HG02610 (cell line): ENCODE measurements at regions not wholly inside any gene's neighbourhood (a gene's known extent, or its start where the extent isn't known, plus 50 kb on each side); places are given as distances from the start of the nearest gene placed in this dataset.
A peak's percentile ranks its signal among the peaks of the same experiment; 100 is the strongest.
"Not testable (repeated sequence)": the region's sequence is repeated elsewhere in the genome, so short reads cannot be mapped to it uniquely, and the experiment has no call there.

Source experiments
- ATAC-seq: cut with Tn5 transposase; IDR thresholded peaks from one replicate; pipeline ENCODE4 v1.9.1; 2021; ENCODE audit warnings: mild to moderate bottlenecking, moderate library complexity; ENCODE audit not compliant: unreplicated experiment

GRCh38 chr12:23350808-23351207 lies 598.7 kb downstream of the SOX5 start:
- ATAC-seq, result peak; percentile 76

GRCh38 chr12:23352670-23353069 lies 596.8 kb downstream of the SOX5 start:
- ATAC-seq, result no peak

GRCh38 chr12:23354800-23355199 lies 594.7 kb downstream of the SOX5 start:
- no peak for ATAC-seq

GRCh38 chr12:23356440-23356839 lies 593.0 kb downstream of the SOX5 start:
- no peak for ATAC-seq

- no peak for ATAC-seq
Measured at GRCh38 chr12:23356927-23357708, 592.4 kb downstream of the SOX5 start.

GRCh38 chr12:23359975-23360701 lies 589.3 kb downstream of the SOX5 start:
- no peak for ATAC-seq

GRCh38 chr12:23361971-23362370 lies 587.5 kb downstream of the SOX5 start:
- ATAC-seq, result no peak

- ATAC-seq, result no peak
Measured at GRCh38 chr12:23368590-23368989, 580.9 kb downstream of the SOX5 start.

- no peak for ATAC-seq
Measured at GRCh38 chr12:23375621-23376020, 573.8 kb downstream of the SOX5 start.

GRCh38 chr12:23376238-23376637 lies 573.2 kb downstream of the SOX5 start:
- no peak for ATAC-seq

GRCh38 chr12:23380419-23381100 lies 568.9 kb downstream of the SOX5 start:
- no peak for ATAC-seq

- not testable (repeated sequence) for ATAC-seq
Measured at GRCh38 chr12:23388898-23389297, 560.6 kb downstream of the SOX5 start.

GRCh38 chr12:23389315-23389714 lies 560.2 kb downstream of the SOX5 start:
- not testable (repeated sequence) for ATAC-seq

GRCh38 chr12:23399402-23399933 lies 550.0 kb downstream of the SOX5 start:
- ATAC-seq, result no peak

- ATAC-seq, result no peak
Measured at GRCh38 chr12:23415180-23415579, 534.3 kb downstream of the SOX5 start.

- ATAC-seq, result no peak
Measured at GRCh38 chr12:23421556-23421955, 527.9 kb downstream of the SOX5 start.

- ATAC-seq, result no peak
Measured at GRCh38 chr12:23423097-23423687, 526.3 kb downstream of the SOX5 start.

- no peak for ATAC-seq
Measured at GRCh38 chr12:23423796-23424195, 525.7 kb downstream of the SOX5 start.

GRCh38 chr12:23424685-23425084 lies 524.8 kb downstream of the SOX5 start:
- no peak for ATAC-seq

- ATAC-seq, result no peak
Measured at GRCh38 chr12:23426328-23426727, 523.1 kb downstream of the SOX5 start.

- no peak for ATAC-seq
Measured at GRCh38 chr12:23428758-23429157, 520.7 kb downstream of the SOX5 start.
